ENCODE measurements at regions not wholly inside any gene's neighbourhood (a gene's known extent, or its start where the extent isn't known, plus 50 kb on each side); places are given as distances from the start of the nearest gene placed in this dataset.

- Histone ChIP-seq H3K79me2 (ENCODE audit: insufficient read depth, low read length) (no peaks in the 10 kb centered on the region), H2BK120ac (ENCODE audit: low read depth, low read length, poor library complexity, severe bottlenecking) (no peak overlapping the region), H4K5ac (ENCODE audit: insufficient read length, low read depth, low read length) (no peak overlapping the region), H3K23me2 (ENCODE audit: insufficient read length, low read depth, low read length, poor library complexity, severe bottlenecking) (no peaks in the 10 kb centered on the region), H3K14ac (ENCODE audit: insufficient read depth, low read length) (no peak overlapping the region), H3K4ac (ENCODE audit: low read depth, low read length) (no peak overlapping the region), H3K4me2 (ENCODE audit: insufficient read depth, insufficient read length, low read length) (no peak overlapping the region), H3K27me3 (ENCODE audit: insufficient read depth, low read length) (no peaks in the 10 kb centered on the region), H4K20me1 (ENCODE audit: control insufficient read depth, insufficient read depth, insufficient read length) (no peaks in the 10 kb centered on the region), H2BK5ac (ENCODE audit: insufficient read length, low read length) (no peak overlapping the region), H2BK15ac (ENCODE audit: low read depth, low read length) (no peak overlapping the region), H3K4me1 (ENCODE audit: insufficient read depth, low read length) (peaks cover 3% of the 10 kb centered on the region; the same call in 1 of the 2 replicates), H3K56ac (ENCODE audit: insufficient read length, low read depth, low read length) (no peak overlapping the region), H2AFZ (ENCODE audit: low read length) (no peak overlapping the region), H2AK5ac (ENCODE audit: insufficient read length, low read length) (no peak overlapping the region), H3K23ac (ENCODE audit: insufficient read length, low read depth, low read length) (no peak overlapping the region), H3K79me1 (ENCODE audit: insufficient read depth, low read depth, low read length, poor library complexity, severe bottlenecking) (no peaks in the 10 kb centered on the region), H3K9ac (ENCODE audit: extremely low read depth, insufficient read length, low read length) (no peak overlapping the region), H3K9me3 (ENCODE audit: control insufficient read depth, low read depth, low read length) (no peaks in the 10 kb centered on the region), H2BK12ac (ENCODE audit: insufficient read length, low read depth, low read length) (no peak overlapping the region), H3K18ac (ENCODE audit: insufficient read length, low read depth, low read length) (no peak overlapping the region), H3K27ac (ENCODE audit: insufficient read length, low read depth, low read length) (no peak overlapping the region), H4K91ac (ENCODE audit: insufficient read length, low read depth, low read length) (no peak overlapping the region), H2BK20ac (ENCODE audit: low read depth, low read length, poor library complexity, severe bottlenecking) (no peak overlapping the region), H4K8ac (replicated peaks; ENCODE audit: insufficient read length, low read depth, low read length) (no peak overlapping the region), H3T11ph (ENCODE audit: low read length) (no peak overlapping the region)
- peaks cover 5 to 7% of the 10 kb centered on the region in 2 experiments; a peak in 4 of 5 replicates for H3K9me3 Mint-ChIP-seq
- no peak for TF ChIP-seq CTCF (conservative IDR thresholded peaks at IDR 0.05)
- H3K36me3 Mint-ChIP-seq (ENCODE audit: insufficient read depth in 1 of 3, low read depth in 3 of 3) = peaks cover 0 to 9% (median 4%) of the 10 kb centered on the region in 3 experiments; a peak in 3 of 7 replicates
- no peak overlapping the region for H3K27ac Mint-ChIP-seq
- peaks cover 9% of the 10 kb centered on the region in 2 experiments for H3K4me1 Mint-ChIP-seq
- DNase-seq = no peak
- WGBS (ENCODE audit: extremely low coverage, insufficient read length, low lambda C conversion rate) = no CpG with 5 or more reads among the region's 6 CpGs
- no peak overlapping the region for H3K4me3 Mint-ChIP-seq
- peaks cover under 1% of the 10 kb centered on the region; the same call in 1 of the 2 replicates for H3K27me3 Mint-ChIP-seq (ENCODE audit: low read depth)
These were observed 90.6 kb upstream of the GRIK1 start for GRCh38 chr21:30030416-30030815.

Measured in H9 (cell line).